GM21447 (cell line): ENCODE measurements at regions not wholly inside any gene's neighbourhood (a gene's known extent, or its start where the extent isn't known, plus 50 kb on each side); places are given as distances from the start of the nearest gene placed in this dataset.

Experiments
- ATAC-seq: cut with Tn5 transposase; IDR thresholded peaks from one replicate; pipeline ENCODE4 v1.9.1; 2021; ENCODE audit not compliant: unreplicated experiment

GRCh38 chr15:77824361-77825251 lies 191.9 kb upstream of the LINGO1 start:
- ATAC-seq: no peak

DNA sequence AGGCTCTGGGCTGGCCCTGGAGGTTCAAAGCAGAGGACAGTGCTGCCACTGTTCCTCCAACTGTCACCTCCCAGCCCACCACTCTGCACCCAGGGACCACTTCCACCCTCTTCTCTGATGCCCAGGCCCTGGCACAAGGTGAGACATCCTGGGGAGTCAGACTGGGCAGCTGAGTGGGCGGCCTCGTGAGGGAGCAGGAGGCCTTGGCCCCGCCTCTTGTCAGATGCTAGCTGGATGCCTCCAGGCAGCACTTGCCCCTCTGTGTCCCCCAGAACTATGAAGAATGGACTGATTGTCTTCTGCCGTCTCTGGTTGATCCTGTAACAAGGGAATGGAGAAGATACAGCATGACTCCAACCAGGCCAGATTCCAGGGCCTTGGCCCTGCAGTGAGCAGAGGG lies 191.0 kb upstream of the LINGO1 start:
- ATAC-seq: no peak

DNA sequence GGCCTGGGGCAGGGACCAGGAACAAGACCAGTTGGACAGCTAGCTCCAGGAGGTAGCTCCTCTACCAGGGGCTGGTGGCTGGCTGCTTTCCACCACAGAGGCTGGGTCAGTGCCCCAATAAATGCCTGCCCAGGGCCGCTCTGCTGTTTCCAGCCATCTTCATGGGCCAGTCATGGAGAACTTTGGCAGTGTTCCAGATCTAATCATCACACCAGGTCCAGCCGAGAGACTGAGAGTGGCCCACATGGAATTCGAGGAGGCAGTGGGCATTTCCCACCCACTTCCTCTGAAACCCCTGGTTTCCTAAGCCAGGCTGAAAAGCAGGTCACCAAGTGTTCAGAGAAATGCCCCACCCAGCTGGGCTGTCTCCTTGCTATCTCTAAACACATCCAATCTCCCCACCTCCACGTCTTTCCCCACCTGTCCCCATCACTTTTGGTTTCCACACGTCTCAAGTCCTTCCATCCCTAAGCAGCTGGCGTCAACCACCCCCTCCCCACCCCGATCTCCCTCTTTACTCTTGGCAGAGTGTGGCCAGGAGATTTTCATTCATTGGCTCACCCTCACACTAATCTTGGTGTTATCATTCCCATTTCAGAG lies 190.0 kb upstream of the LINGO1 start:
- ATAC-seq: no peak

DNA sequence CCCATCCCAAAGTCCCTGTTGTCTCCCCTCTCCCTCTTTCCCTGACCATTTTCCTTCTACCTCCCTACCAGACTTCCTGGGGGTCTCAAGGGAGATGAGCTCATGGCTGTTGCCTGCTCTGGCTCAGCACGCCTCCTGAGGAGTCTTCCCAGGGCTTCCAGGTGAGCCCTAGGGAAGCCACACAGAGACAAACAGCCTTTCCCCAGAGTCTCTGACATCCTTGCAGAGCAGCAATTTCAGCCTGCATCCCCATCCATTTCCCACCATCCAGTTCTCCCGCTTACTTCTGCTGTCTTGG lies 189.2 kb upstream of the LINGO1 start:
- ATAC-seq: no peak

- ATAC-seq: no peak
Measured at GRCh38 chr15:77821188-77821958, 188.7 kb upstream of the LINGO1 start.

DNA sequence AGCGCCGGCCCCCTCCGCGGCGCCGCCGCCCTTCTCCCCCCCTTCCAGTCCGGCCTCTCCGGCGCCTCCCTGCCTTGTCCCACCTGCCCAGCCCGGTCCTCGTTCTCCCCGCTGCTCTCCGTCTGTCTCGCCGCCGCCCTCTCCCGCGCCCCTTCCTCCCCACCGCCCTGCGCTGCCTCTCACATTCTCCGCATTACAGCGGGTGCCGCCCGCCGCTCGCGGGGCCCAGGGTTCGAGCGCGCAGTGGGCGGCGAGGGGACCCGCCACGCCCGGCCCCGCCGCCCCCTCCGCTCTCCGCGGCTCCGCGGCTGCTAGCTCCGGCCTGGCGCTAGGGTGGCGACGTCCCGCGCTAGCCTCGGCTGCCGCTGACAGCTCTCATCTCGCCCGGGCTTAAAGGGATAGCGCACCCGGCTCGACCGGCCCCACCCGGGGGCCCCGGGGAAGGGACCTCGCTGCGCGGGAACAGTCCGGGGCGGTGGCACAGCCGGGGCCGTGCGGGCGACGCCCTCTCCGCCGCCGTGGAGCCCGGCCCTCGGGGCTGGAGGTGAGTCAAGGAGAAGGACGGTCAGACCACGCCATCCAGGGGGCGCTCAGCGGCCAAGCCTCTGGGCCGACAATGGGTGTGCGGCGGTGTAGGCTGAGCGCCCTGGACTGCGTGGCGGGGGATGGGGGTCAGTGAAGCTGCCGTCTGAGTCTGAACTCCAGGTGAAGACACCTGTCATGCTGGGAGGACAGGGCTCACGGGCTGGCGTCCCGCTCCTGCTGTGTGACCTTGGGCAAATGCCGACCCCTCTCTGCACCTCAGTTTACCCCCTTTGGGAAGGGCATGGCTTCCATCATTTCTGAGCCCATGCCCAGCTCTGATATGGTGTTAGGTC lies 187.4 kb upstream of the LINGO1 start:
- ATAC-seq: no peak

DNA sequence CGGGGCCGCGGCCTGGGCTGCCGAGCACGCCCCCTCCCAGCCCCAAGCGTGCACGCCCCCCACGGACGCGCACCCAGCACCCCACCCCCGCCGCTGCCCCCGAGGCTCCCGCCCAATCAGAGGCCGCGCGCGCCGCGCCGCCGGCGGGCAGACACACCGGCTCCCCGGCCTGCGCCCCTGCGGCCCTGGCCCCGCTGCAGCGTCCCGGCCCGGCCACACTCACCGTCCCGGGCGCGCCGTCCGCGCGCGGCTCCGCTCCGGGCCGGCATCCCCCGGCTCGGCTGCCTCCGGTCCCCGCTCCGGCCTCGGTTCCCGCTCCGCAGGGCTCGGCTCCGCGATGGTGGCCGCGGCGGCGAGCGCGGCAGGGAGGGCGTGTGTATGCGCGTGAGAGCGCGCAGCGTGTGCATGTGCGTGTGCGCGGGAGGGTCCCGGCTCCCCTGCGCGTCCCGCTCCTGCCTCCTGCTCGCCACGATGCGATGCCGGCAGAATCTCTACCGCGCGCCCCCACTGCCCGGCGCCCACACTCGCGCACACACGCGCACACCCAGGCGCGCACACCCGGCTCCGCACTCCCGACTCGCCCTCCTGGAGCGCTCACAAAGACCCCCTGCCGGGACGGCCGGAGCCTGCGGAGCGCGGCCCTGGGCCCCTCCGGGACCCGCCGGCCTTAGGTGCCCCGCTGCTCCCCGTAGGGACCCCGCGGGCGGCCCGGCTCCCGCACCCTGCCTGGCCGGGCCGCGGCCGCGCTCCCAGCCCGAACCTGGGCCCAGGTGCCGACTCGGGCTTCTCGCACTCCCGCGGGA lies 186.5 kb upstream of the LINGO1 start:
- no peak for ATAC-seq

- ATAC-seq: no peak
Measured at GRCh38 chr15:77818484-77819047, 185.9 kb upstream of the LINGO1 start.

GRCh38 chr15:77817434-77817833 lies 184.7 kb upstream of the LINGO1 start:
- ATAC-seq: no peak

GRCh38 chr15:77816983-77817382 lies 184.3 kb upstream of the LINGO1 start:
- ATAC-seq: no peak

- no peak for ATAC-seq
Measured at GRCh38 chr15:77815015-77815414, 182.3 kb upstream of the LINGO1 start.

DNA sequence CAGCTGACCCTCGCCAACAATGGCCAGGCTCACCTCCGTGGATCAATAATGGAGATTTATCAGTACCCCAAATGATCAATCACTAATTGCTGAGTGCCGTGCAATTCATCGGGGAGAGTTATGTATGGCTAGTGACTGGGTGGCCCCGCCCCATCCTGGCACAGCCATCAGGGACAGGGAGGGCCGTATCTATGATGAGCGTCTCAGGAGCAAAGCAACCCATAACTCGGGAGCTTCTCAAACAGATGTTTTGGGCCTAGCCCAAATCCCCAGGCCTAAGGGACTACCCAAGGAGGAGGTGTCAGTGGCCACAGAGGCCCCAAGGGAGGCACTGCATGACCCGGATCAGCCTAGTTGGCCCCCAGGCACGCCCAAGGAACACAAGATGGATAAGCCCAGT lies 180.0 kb upstream of the LINGO1 start:
- no peak for ATAC-seq

- ATAC-seq: no peak
Measured at GRCh38 chr15:77811270-77811669, 178.6 kb upstream of the LINGO1 start.

- ATAC-seq: no peak
Measured at GRCh38 chr15:77810130-77810571, 177.4 kb upstream of the LINGO1 start.

DNA sequence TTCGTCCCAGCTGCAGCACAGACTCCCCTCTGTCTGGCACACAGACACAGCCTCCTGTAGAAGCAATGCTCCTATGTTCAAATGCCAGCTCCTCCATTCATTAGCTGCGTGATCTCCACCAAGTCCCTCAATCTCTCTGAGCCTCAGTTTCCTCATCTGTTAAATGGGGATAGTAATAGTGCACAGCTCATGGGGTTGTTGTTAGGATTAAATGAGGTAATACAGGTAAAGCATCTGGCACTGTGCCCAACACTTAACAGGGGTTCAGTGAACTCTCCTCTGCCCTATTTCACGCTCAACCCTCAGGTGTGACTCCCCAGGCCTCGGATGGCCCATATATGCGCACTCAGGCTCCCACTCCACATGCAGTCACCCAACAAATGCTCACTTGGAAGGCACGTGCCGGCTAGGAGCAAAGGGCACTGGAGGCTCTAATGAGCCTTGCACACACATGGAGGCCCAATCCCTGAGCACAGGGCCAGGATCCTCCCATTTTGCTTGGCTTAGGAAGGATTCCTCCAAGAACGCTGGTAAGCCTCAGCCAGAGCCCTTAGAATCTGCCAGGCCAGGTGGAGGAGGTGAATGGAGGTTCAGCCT lies 176.0 kb upstream of the LINGO1 start:
- ATAC-seq: no peak

DNA sequence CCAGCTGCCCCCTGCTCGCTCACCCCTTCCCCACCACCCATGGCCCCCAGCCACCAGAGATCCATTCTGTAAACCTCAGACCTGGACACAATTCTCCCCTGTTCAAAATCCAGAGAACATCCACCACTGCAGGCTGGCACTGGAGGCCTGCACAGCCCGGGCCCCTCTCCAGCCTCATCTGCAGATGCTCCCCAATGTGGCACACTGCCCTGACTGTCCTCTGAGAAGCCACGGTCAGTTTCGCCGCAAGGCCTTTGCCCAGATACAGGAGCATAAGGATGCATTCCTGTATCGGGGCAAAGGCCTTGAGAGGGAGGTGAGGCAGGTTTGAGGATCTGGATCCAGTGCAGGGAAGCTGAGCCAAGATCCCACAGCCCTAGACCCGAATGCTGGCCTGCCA lies 175.4 kb upstream of the LINGO1 start:
- no peak for ATAC-seq

DNA sequence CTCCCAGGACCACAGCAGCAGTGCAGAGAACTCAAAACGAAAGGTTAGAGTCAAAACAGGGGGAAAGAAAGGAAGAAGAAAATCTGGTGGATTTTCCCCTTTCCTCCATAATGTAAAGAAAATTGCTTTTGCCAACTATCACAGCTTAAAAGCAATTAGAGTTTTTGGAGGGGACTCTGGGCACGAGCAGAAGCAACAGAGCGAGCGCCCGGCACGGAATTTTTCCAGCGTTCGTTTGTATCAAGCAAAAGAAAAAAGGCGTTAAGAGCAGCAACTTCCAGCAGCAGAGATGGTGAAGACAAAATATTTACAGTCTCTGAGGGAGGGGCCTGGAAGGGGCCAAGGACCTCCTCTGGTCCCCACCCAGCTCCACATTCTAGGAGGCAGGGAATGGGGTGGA lies 174.9 kb upstream of the LINGO1 start:
- ATAC-seq: no peak

DNA sequence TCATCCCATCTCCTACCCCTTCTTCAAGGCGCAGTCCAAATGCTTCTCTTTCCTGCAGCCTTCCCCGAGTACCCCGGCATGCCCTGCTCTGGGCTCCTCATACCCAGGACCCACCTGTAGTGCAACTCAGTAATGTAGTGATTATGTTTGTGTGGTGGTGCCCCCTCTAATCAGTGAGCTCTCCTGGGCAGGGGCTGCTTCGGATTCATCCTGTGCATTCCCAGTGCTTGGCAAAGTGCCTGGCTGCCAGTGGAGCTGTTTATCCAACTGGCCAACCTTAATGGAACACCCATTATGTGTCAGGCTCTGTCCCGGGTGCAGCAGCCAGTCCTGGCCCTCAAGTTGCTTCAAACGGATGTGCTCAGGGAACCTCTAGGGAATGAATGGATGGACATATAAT lies 174.4 kb upstream of the LINGO1 start:
- no peak for ATAC-seq

DNA sequence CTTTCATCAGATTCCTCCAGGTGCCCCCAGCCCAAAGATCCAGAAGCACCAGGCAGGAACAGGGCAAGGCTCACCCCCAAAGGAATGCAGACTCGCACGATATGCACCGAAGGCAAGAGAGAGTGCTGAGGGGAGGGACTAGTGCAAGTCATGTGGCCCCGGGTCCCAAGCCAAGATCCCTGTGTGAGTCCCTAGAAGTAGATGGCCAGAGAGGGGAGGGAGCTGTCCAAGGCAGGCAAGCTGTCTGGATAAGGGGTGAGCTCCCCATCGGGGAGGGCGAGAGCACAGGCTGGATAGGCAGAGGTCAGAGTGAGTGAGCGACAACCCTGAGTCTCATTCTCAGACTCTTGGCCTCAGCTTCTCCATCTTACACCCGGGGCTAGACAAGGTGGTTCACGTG lies 171.5 kb upstream of the LINGO1 start:
- ATAC-seq: no peak

- ATAC-seq: no peak
Measured at GRCh38 chr15:77803487-77803886, 170.8 kb upstream of the LINGO1 start.
